Duodenal mucosa (tissue), 2 donors: ENCODE measurements at regions not wholly inside any gene's neighbourhood (a gene's known extent, or its start where the extent isn't known, plus 50 kb on each side); places are given as distances from the start of the nearest gene placed in this dataset.

Experiments used
- H3K27ac ChIP-seq: one replicate; pipeline ENCODE4 v1.7.0; 2013; ENCODE audit warnings: low read depth, low read length
- H3K27me3 ChIP-seq, 2 donors: one replicate each; pipeline ENCODE4 v1.7.0; 2013; ENCODE audit warnings: low read length in 2 of 2, control low read depth in 1 of 2; ENCODE audit not compliant: insufficient read depth in 2 of 2, control insufficient read depth in 1 of 2
- H3K36me3 ChIP-seq, 2 donors: one replicate each; pipeline ENCODE4 v1.7.0; 2013; ENCODE audit warnings: low read length in 2 of 2, control low read depth in 1 of 2; ENCODE audit not compliant: insufficient read depth in 2 of 2, control insufficient read depth in 1 of 2
- H3K4me1 ChIP-seq, 2 donors: one replicate each; pipeline ENCODE4 v1.7.0; 2013; ENCODE audit warnings: low read length in 2 of 2, control low read depth in 1 of 2; ENCODE audit not compliant: insufficient read depth in 2 of 2, control insufficient read depth in 1 of 2
- H3K4me3 ChIP-seq, 2 donors: one replicate each; pipeline ENCODE4 v1.7.0; 2013; ENCODE audit warnings: low read length in 2 of 2, low read depth in 1 of 2
- H3K9ac ChIP-seq, 2 donors: one replicate each; pipeline ENCODE4 v1.7.0; 2013; ENCODE audit warnings: low read length in 2 of 2, low read depth in 1 of 2
- H3K9me3 ChIP-seq, 2 donors: one replicate each; pipeline ENCODE4 v1.7.0; 2013; ENCODE audit warnings: low read length in 2 of 2, control low read depth in 1 of 2; ENCODE audit not compliant: control insufficient read depth in 1 of 2

- no peaks in the 10 kb centered on the region for H3K9me3 ChIP-seq
- H3K4me1 ChIP-seq, result no peaks in the 10 kb centered on the region
- H3K36me3 ChIP-seq, result no peaks in the 10 kb centered on the region
- no peak overlapping the region for H3K27ac ChIP-seq
- no peak overlapping the region for H3K9ac ChIP-seq
- H3K27me3 ChIP-seq, result no peaks in the 10 kb centered on the region
- H3K4me3 ChIP-seq, result no peak overlapping the region
These were observed 413.0 kb upstream of the MYT1L start for GRCh38 chr2:2744107-2744506.

DNA sequence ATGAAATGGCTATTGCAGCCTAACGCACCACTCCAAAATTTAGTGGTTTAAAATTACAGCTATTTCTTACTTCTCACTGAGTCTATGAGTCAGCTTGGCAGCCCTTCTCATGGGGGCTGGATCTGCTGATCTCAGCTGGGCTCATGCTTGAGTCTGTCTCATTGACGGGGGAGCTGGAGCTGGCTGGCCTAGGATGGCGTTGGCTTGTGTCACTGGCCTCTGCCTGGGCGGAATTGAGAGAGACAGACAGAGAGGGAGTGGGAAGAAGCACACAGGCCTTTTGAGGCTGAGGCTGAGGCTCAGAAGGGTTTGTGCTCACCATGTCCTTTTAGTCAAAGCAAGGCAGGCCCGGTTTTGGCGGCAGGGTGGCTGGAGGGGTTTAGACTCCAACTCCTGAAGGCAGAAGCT, 412.1 kb upstream of the MYT1L start:
- no peaks in the 10 kb centered on the region for H3K36me3 ChIP-seq
- H3K27me3 ChIP-seq, result no peaks in the 10 kb centered on the region
- no peaks in the 10 kb centered on the region for H3K9me3 ChIP-seq
- H3K9ac ChIP-seq, result no peak overlapping the region
- H3K4me1 ChIP-seq, result no peaks in the 10 kb centered on the region
- H3K4me3 ChIP-seq, result no peak overlapping the region
- H3K27ac ChIP-seq, result no peak overlapping the region

DNA sequence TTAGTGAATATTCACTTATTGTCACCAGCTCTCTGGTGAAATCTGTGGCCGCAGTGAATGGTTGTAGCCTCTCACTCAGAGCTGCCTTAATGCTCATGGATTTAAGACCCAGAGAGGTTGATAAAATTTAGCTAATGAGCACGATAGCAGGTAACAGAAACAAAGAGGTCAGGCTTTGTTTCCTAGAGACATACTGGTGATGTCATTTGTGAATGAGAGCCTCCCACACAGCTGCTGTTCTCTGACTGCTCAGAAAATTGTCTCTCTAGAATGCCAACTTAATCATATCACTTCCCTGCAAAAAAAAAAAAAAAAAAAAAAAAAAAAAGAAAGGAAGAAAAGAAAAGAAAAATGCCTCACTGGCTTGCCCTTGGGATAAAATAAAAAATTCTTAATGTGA, 411.7 kb upstream of the MYT1L start:
- Histone ChIP-seq H3K4me1 (no peaks in the 10 kb centered on the region), H3K27me3 (no peaks in the 10 kb centered on the region), H3K4me3 (no peak overlapping the region), H3K9ac (no peak overlapping the region), H3K27ac (no peak overlapping the region), H3K36me3 (no peaks in the 10 kb centered on the region), H3K9me3 (no peaks in the 10 kb centered on the region)

- Histone ChIP-seq H3K4me1 (no peaks in the 10 kb centered on the region), H3K4me3 (no peak overlapping the region), H3K27me3 (no peaks in the 10 kb centered on the region), H3K36me3 (no peaks in the 10 kb centered on the region), H3K27ac (no peak overlapping the region), H3K9me3 (no peaks in the 10 kb centered on the region), H3K9ac (no peak overlapping the region)
These were observed 409.2 kb upstream of the MYT1L start for GRCh38 chr2:2740238-2740775.

GRCh38 chr2:2739231-2739795, 408.2 kb upstream of the MYT1L start:
- H3K27ac ChIP-seq, result no peak overlapping the region
- H3K9me3 ChIP-seq, result no peaks in the 10 kb centered on the region
- no peaks in the 10 kb centered on the region for H3K4me1 ChIP-seq
- no peaks in the 10 kb centered on the region for H3K36me3 ChIP-seq
- H3K27me3 ChIP-seq, result no peaks in the 10 kb centered on the region
- no peak overlapping the region for H3K9ac ChIP-seq
- H3K4me3 ChIP-seq, result no peak overlapping the region

- Histone ChIP-seq H3K36me3 (no peaks in the 10 kb centered on the region), H3K4me3 (no peak overlapping the region), H3K9me3 (no peaks in the 10 kb centered on the region), H3K9ac (no peak overlapping the region), H3K4me1 (no peaks in the 10 kb centered on the region), H3K27me3 (no peaks in the 10 kb centered on the region), H3K27ac (no peak overlapping the region)
These were observed 407.6 kb upstream of the MYT1L start for GRCh38 chr2:2738684-2739083.

DNA sequence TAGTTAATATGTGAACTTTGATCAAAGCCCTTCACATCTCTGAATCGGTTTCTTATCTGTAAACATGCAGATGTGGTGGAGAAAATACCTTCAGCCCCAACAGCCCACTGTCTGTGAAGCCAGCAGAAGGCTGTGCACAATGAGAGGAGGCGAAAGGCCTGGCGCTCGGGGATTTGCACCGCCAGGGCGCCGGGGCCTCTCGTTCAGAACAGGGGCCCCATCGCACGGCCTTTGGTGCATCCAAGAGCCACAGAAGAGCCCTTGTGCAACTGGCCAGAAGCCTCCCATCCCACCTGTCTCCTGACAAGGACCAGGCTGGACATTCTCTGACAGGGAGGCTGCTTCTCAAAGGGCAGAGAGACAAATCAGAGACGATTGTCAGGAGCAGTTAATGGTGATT, 407.2 kb upstream of the MYT1L start:
- Histone ChIP-seq H3K27me3 (no peaks in the 10 kb centered on the region), H3K4me3 (no peak overlapping the region), H3K9ac (no peak overlapping the region), H3K4me1 (no peaks in the 10 kb centered on the region), H3K9me3 (no peaks in the 10 kb centered on the region), H3K27ac (no peak overlapping the region), H3K36me3 (no peaks in the 10 kb centered on the region)

GRCh38 chr2:2735041-2735440, 404.0 kb upstream of the MYT1L start:
- Histone ChIP-seq H3K27ac (no peak overlapping the region), H3K36me3 (no peaks in the 10 kb centered on the region), H3K9me3 (no peaks in the 10 kb centered on the region), H3K9ac (no peak overlapping the region), H3K4me1 (no peaks in the 10 kb centered on the region), H3K4me3 (no peak overlapping the region), H3K27me3 (no peaks in the 10 kb centered on the region)

GRCh38 chr2:2734308-2734707, 403.2 kb upstream of the MYT1L start:
- H3K36me3 ChIP-seq, result no peaks in the 10 kb centered on the region
- H3K27me3 ChIP-seq, result no peaks in the 10 kb centered on the region
- no peak overlapping the region for H3K9ac ChIP-seq
- no peaks in the 10 kb centered on the region for H3K9me3 ChIP-seq
- no peak overlapping the region for H3K27ac ChIP-seq
- H3K4me3 ChIP-seq, result no peak overlapping the region
- no peaks in the 10 kb centered on the region for H3K4me1 ChIP-seq

DNA sequence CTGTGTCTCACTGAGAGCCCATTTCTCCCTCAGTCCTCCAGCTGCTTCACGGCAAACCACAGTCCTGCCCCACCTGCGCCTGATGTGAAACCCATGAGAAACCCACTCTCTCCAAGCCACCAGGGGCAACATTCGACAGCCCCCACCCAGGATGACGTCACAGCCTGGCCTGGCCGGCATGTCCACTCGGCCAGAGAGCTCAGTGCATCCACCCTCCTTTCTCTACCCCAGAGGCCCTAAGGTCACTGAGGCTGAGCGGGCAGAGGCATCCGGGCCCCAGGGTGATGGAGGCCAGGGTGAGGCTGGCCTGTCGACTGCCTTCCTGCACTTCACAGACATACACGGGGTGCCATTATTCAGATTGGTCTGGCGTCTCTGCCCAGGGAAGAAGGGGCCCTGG, 402.7 kb upstream of the MYT1L start:
- H3K36me3 ChIP-seq, result no peaks in the 10 kb centered on the region
- no peaks in the 10 kb centered on the region for H3K4me1 ChIP-seq
- H3K27ac ChIP-seq, result no peak overlapping the region
- no peaks in the 10 kb centered on the region for H3K9me3 ChIP-seq
- H3K4me3 ChIP-seq, result no peak overlapping the region
- H3K27me3 ChIP-seq, result no peaks in the 10 kb centered on the region
- no peak overlapping the region for H3K9ac ChIP-seq
